ENCODE measurements at regions not wholly inside any gene's neighbourhood (a gene's known extent, or its start where the extent isn't known, plus 50 kb on each side); places are given as distances from the start of the nearest gene placed in this dataset.

DNA sequence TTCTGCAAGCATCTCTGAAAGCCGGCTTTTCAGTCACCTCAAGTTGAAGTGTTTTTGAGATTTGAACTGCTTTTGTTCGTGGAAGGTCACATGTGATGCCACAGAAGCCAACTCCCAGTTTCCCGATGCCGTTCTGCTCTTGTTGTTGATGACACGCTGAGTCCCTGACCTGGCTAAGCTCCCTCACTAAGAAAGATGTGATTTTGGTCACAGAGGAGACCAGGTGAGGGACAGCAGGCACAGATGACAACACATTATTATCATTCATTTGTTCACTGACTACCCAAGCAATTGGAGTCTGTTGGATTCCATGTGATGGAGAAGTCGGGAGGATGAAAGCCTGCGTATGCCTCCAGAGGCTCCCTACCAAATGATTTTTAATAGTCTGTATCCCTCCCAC lies 822.4 kb upstream of the RBFOX1 start:
- no peak for TF ChIP-seq CTCF (IDR thresholded peaks at IDR 0.05)
- no peak overlapping the region for H3K4me3 ChIP-seq (ENCODE audit: low read depth in 1 of 2, low read length in 1 of 2)
- H3K9me3 ChIP-seq, result no peaks in the 10 kb centered on the region
- H3K27ac ChIP-seq, result no peak overlapping the region
- H3K27me3 ChIP-seq, result no peaks in the 10 kb centered on the region
- H3K36me3 ChIP-seq, result no peaks in the 10 kb centered on the region
- no peaks in the 10 kb centered on the region for H3K4me1 ChIP-seq (ENCODE audit: control insufficient read depth in 1 of 2, insufficient read depth in 1 of 2, low read depth in 1 of 2, low read length in 1 of 2)

- TF ChIP-seq CTCF (IDR thresholded peaks at IDR 0.05), result no peak
- no peak overlapping the region for H3K27ac ChIP-seq
- no peaks in the 10 kb centered on the region for H3K4me1 ChIP-seq (ENCODE audit: control insufficient read depth in 1 of 2, insufficient read depth in 1 of 2, low read depth in 1 of 2, low read length in 1 of 2)
- no peaks in the 10 kb centered on the region for H3K36me3 ChIP-seq
- no peaks in the 10 kb centered on the region for H3K9me3 ChIP-seq
- no peak overlapping the region for H3K4me3 ChIP-seq (ENCODE audit: low read depth in 1 of 2, low read length in 1 of 2)
- no peaks in the 10 kb centered on the region for H3K27me3 ChIP-seq
Measured at GRCh38 chr16:6499413-6499812, 833.2 kb upstream of the RBFOX1 start.

DNA sequence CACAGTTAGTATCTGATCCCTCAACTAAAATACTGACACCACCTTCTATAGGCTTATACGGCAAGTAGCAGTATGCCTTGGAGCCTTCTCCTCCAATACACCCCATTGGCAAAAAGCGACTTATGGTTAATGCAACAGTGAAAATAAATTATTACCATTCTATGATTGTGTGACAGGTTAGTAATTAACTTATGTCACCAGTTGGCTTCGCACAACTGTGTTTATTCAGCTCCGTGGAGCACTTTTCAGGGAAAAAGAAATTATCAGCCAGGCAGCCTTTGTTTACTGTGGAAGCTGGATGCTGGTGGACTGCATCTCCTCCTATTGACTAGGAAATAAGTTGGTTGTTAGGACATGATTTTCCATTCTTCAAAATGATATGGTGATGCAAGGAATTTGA lies 833.8 kb upstream of the RBFOX1 start:
- no peaks in the 10 kb centered on the region for H3K36me3 ChIP-seq
- no peak overlapping the region for H3K27ac ChIP-seq
- no peak overlapping the region for H3K4me3 ChIP-seq (ENCODE audit: low read depth in 1 of 2, low read length in 1 of 2)
- no peaks in the 10 kb centered on the region for H3K4me1 ChIP-seq (ENCODE audit: control insufficient read depth in 1 of 2, insufficient read depth in 1 of 2, low read depth in 1 of 2, low read length in 1 of 2)
- TF ChIP-seq CTCF (IDR thresholded peaks at IDR 0.05), result no peak
- H3K9me3 ChIP-seq, result no peaks in the 10 kb centered on the region
- H3K27me3 ChIP-seq, result no peaks in the 10 kb centered on the region

DNA sequence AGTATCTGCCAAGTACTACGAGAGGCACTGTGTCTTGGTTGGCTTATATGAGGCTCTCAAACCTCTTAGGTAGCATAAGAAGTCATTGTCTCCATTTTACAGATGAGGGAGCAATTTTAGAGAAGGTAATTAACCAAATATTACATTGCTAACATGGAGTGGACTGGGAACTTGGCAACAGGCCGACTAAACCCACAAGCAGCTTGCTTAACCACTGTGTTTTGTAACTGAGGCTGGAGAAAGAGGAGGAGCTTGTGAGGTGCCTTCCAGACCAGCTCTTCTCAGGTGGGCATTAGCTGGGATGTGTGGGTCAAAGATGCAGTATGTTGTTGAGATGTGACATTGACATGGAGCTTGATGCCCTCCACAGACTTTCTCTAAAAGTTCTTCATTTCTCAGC lies 835.6 kb upstream of the RBFOX1 start:
- Histone ChIP-seq H3K36me3 (no peaks in the 10 kb centered on the region), H3K9me3 (no peaks in the 10 kb centered on the region), H3K4me1 (ENCODE audit: control insufficient read depth in 1 of 2, insufficient read depth in 1 of 2, low read depth in 1 of 2, low read length in 1 of 2) (no peaks in the 10 kb centered on the region), H3K4me3 (ENCODE audit: low read depth in 1 of 2, low read length in 1 of 2) (no peak overlapping the region), H3K27me3 (no peaks in the 10 kb centered on the region), H3K27ac (no peak overlapping the region)
- TF ChIP-seq CTCF (IDR thresholded peaks at IDR 0.05), result no peak

DNA sequence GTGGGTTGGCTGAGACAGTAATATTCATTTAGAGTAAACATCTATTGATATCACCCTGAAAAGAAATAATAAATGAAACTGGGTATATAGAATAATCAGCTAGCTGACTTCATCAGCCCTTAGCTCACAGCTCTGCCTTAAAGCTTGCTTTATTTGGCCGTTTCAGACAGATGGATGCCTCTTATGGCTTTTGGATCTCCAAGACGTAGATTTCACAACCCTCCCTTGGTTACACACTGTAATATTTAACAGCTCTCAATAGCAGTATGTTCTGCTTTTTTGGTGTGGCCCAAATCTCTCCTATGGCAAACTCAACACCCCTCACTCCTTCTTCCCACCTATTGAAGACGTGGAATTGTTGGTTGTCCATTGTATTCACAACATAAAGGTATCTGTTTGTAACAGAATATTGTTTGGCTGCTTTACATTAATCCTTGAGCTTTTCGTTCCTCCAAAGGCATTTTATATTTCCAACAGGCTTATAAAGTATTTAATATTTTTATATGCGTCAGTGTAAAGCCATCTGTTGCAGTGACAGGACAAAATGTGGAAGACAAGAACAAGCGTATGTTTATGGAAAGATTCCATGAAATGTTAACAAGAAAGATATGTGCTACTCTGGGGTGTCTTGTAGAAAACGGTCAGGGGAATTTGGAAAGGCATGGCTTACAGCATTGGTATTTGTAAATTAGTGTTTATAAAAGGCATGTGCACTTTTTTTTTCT lies 837.0 kb upstream of the RBFOX1 start:
- Histone ChIP-seq H3K4me3 (ENCODE audit: low read depth in 1 of 2, low read length in 1 of 2) (no peak overlapping the region), H3K4me1 (ENCODE audit: control insufficient read depth in 1 of 2, insufficient read depth in 1 of 2, low read depth in 1 of 2, low read length in 1 of 2) (no peaks in the 10 kb centered on the region), H3K27ac (no peak overlapping the region), H3K9me3 (no peaks in the 10 kb centered on the region), H3K36me3 (no peaks in the 10 kb centered on the region), H3K27me3 (no peaks in the 10 kb centered on the region)
- TF ChIP-seq CTCF (IDR thresholded peaks at IDR 0.05), result no peak

Measured in neutrophil (primary cell).